Liver (tissue), 3 donors: ENCODE measurements at regions not wholly inside any gene's neighbourhood (a gene's known extent, or its start where the extent isn't known, plus 50 kb on each side); places are given as distances from the start of the nearest gene placed in this dataset.

ENCODE experiments used
- FOXA2 ChIP-seq: IDR thresholded peaks from 2 replicates; pipeline ENCODE4 v1.6.1; 2016; ENCODE audit warnings: antibody characterized with exemption
- GABPA ChIP-seq, 2 donors: IDR thresholded peaks in 1 of 2; conservative IDR thresholded peaks in 1 of 2; 2 replicates each; pipeline ENCODE4 v1.6.1; 2016; ENCODE audit warnings: antibody characterized with exemption in 2 of 2, mild to moderate bottlenecking in 1 of 2, moderate library complexity in 1 of 2
- JUND ChIP-seq, 2 donors: IDR thresholded peaks; 2 replicates each; pipeline ENCODE4 v1.6.1; 2016; ENCODE audit warnings: antibody characterized with exemption in 2 of 2
- NR2F2 ChIP-seq: IDR thresholded peaks from 2 replicates; pipeline ENCODE4 v1.6.1; 2016; ENCODE audit warnings: antibody characterized with exemption
- REST ChIP-seq: IDR thresholded peaks from 2 replicates; pipeline ENCODE4 v1.6.1; 2016; ENCODE audit warnings: antibody characterized with exemption, mild to moderate bottlenecking
- RXRA ChIP-seq, 2 donors: IDR thresholded peaks; 2 replicates each; pipeline ENCODE4 v1.6.1; 2017 to 2018; ENCODE audit warnings: antibody characterized with exemption in 2 of 2, mild to moderate bottlenecking in 1 of 2
- SP1 ChIP-seq: IDR thresholded peaks from 2 replicates; pipeline ENCODE4 v1.6.1; 2018; ENCODE audit warnings: antibody characterized with exemption, mild to moderate bottlenecking
- TAF1 ChIP-seq: conservative IDR thresholded peaks from 2 replicates; pipeline ENCODE4 v1.6.1; 2016; ENCODE audit warnings: antibody characterized with exemption, mild to moderate bottlenecking
- YY1 ChIP-seq: IDR thresholded peaks from 2 replicates; pipeline ENCODE4 v1.6.1; 2016; ENCODE audit warnings: antibody characterized with exemption, mild to moderate bottlenecking
- TF ChIP-seq, protein P1 (sequence below): fragments of 150-350 bp; IDR thresholded peaks from 2 replicates; pipeline ENCODE4 v1.5.1; 2017; ENCODE audit warnings: improper control_type of control experiment, low read depth, low read length; ENCODE audit not compliant: missing input control
- TF ChIP-seq, protein P2 (sequence below): IDR thresholded peaks from 2 replicates; pipeline ENCODE4 v1.6.1; 2016; ENCODE audit warnings: antibody characterized with exemption
- TF ChIP-seq, protein P3 (sequence below): IDR thresholded peaks from 2 replicates; pipeline ENCODE4 v1.6.1; 2016; ENCODE audit warnings: antibody characterized with exemption
- donor health status: healthy.
- donor health status: healthy.

- TF ChIP-seq, protein P1, sequence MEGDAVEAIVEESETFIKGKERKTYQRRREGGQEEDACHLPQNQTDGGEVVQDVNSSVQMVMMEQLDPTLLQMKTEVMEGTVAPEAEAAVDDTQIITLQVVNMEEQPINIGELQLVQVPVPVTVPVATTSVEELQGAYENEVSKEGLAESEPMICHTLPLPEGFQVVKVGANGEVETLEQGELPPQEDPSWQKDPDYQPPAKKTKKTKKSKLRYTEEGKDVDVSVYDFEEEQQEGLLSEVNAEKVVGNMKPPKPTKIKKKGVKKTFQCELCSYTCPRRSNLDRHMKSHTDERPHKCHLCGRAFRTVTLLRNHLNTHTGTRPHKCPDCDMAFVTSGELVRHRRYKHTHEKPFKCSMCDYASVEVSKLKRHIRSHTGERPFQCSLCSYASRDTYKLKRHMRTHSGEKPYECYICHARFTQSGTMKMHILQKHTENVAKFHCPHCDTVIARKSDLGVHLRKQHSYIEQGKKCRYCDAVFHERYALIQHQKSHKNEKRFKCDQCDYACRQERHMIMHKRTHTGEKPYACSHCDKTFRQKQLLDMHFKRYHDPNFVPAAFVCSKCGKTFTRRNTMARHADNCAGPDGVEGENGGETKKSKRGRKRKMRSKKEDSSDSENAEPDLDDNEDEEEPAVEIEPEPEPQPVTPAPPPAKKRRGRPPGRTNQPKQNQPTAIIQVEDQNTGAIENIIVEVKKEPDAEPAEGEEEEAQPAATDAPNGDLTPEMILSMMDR = no peak
- TF ChIP-seq FOXA2 (no peak), RXRA (IDR thresholded peaks at IDR 0.05) (no peak), GABPA (IDR thresholded peaks at IDR 0.05 in 1 of 2, conservative IDR thresholded peaks at IDR 0.05 in 1 of 2) (no peak), YY1 (no peak), REST (no peak), TAF1 (no peak), SP1 (no peak), JUND (IDR thresholded peaks at IDR 0.05) (no peak), NR2F2 (no peak)
- TF ChIP-seq, protein P2, sequence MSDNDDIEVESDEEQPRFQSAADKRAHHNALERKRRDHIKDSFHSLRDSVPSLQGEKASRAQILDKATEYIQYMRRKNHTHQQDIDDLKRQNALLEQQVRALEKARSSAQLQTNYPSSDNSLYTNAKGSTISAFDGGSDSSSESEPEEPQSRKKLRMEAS = no peak
- TF ChIP-seq, protein P3, sequence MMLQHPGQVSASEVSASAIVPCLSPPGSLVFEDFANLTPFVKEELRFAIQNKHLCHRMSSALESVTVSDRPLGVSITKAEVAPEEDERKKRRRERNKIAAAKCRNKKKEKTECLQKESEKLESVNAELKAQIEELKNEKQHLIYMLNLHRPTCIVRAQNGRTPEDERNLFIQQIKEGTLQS = no peak
Measured at GRCh38 chr6:88532241-88532860, 366.2 kb upstream of the CNR1 start.
